Peyer's patch (tissue), 4 donors: ENCODE measurements at regions not wholly inside any gene's neighbourhood (a gene's known extent, or its start where the extent isn't known, plus 50 kb on each side); places are given as distances from the start of the nearest gene placed in this dataset.

Experiments used
- DNase-seq, 3 donors: peaks; one replicate each; pipeline ENCODE4 v3.0.0-alpha.2; 2017 to 2019
- H3K27ac ChIP-seq, 4 donors: fragments of 200-600 bp; sonication (generic); one replicate each; pipeline ENCODE4 v1.5.1; 2016 to 2019
- H3K27me3 ChIP-seq, 2 donors: fragments of 200-600 bp; sonication (generic); one replicate each; pipeline ENCODE4 v1.5.1; 2019
- H3K36me3 ChIP-seq, 3 donors: fragments of 200-600 bp; sonication (generic); one replicate each; pipeline ENCODE4 v1.5.1; 2016 to 2019
- H3K4me1 ChIP-seq, 4 donors: fragments of 200-600 bp; sonication (generic); one replicate each; pipeline ENCODE4 v1.5.1; 2016 to 2019
- H3K4me3 ChIP-seq, 4 donors: fragments of 200-600 bp; sonication (generic); 1 replicate in 3 of 4; 2 replicates in 1 of 4; pipeline ENCODE4 v1.5.1; 2016 to 2019; ENCODE audit warnings: mild to moderate bottlenecking in 1 of 4
- H3K9me3 ChIP-seq, 4 donors: fragments of 200-600 bp; sonication (generic); one replicate each; pipeline ENCODE4 v1.5.1; 2016 to 2019; ENCODE audit warnings: mild to moderate bottlenecking in 1 of 4
- CTCF ChIP-seq, 6 experiments: fragments of 450-650 bp in 4 of 6; fragments of 200-600 bp in 2 of 6; sonication (generic) in 1 of 6; IDR thresholded peaks; one replicate each; pipeline ENCODE4 v1.5.1; 2017 to 2019; ENCODE audit warnings: antibody characterized with exemption in 6 of 6, mild to moderate bottlenecking in 3 of 6, moderate library complexity in 1 of 6
- POLR2A ChIP-seq, 2 donors: fragments of 450-650 bp; IDR thresholded peaks; one replicate each; pipeline ENCODE4 v1.5.1; 2017; ENCODE audit warnings: antibody characterized with exemption in 2 of 2, mild to moderate bottlenecking in 2 of 2, moderate library complexity in 2 of 2

- Histone ChIP-seq H3K27me3 (no peaks in the 10 kb centered on the region), H3K27ac (no peak overlapping the region), H3K36me3 (no peaks in the 10 kb centered on the region), H3K4me3 (no peak overlapping the region), H3K4me1 (peaks cover 0 to 5% (median 0%) of the 10 kb centered on the region in 4 donors), H3K9me3 (no peaks in the 10 kb centered on the region)
- no peak for TF ChIP-seq CTCF (IDR thresholded peaks at IDR 0.05)
- no peak for TF ChIP-seq POLR2A (IDR thresholded peaks at IDR 0.05)
- no peak for DNase-seq
Measured at GRCh38 chr11:27280140-27280539, 82.9 kb downstream of the CCDC34 start.

DNA sequence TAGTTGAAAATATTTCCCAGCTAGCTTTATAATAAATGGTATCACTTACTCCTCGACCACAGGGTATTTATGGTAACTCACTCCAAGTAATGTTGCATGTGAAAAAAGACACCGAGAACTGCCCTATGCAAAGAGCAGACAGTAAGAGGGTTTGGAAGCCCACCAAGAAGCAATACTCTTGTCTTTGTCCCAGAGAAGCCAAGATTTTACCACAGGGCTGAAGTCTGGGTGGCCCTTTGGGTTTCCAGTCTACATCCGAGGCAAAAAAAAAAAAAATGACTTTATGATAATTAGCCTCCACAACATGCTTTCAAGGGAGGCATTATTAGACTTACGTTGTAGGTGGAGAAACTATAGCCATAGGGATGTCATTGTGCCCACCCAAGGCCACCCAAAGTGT is 83.6 kb downstream of the CCDC34 start:
- no peak overlapping the region for H3K4me3 ChIP-seq
- no peaks in the 10 kb centered on the region for H3K27me3 ChIP-seq
- H3K27ac ChIP-seq: no peak overlapping the region
- TF ChIP-seq CTCF (IDR thresholded peaks at IDR 0.05): no peak
- TF ChIP-seq POLR2A (IDR thresholded peaks at IDR 0.05): no peak
- no peaks in the 10 kb centered on the region for H3K9me3 ChIP-seq
- no peak for DNase-seq
- peaks cover 0 to 5% (median 0%) of the 10 kb centered on the region in 4 donors for H3K4me1 ChIP-seq
- H3K36me3 ChIP-seq: no peaks in the 10 kb centered on the region

DNA sequence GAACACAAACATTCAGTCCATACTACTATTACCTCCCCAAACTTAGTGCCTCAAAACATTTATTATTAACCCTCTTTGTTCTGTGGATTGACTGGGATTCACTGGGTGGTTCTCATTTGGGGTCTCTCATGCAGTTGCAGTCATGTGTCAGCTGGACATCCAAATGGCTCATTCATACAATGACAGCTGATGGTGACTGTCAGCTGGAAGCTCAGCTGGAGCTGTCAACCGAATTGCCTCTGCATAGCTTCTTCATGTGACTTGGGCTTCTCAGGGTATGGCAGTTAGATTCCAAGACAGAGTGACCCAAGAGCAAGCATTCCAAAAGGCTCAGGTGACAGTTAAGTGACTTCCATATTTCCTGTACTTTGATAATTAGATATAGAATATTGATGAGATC is 85.2 kb downstream of the CCDC34 start:
- Histone ChIP-seq H3K27me3 (no peaks in the 10 kb centered on the region), H3K4me1 (peaks cover 0 to 5% (median 0%) of the 10 kb centered on the region in 4 donors), H3K27ac (no peak overlapping the region), H3K36me3 (no peaks in the 10 kb centered on the region), H3K9me3 (no peaks in the 10 kb centered on the region), H3K4me3 (no peak overlapping the region)
- TF ChIP-seq CTCF (IDR thresholded peaks at IDR 0.05): no peak
- no peak for TF ChIP-seq POLR2A (IDR thresholded peaks at IDR 0.05)
- no peak for DNase-seq

GRCh38 chr11:27276141-27276540 is 86.9 kb downstream of the CCDC34 start:
- H3K4me3 ChIP-seq: no peak overlapping the region
- no peaks in the 10 kb centered on the region for H3K36me3 ChIP-seq
- H3K4me1 ChIP-seq: no peaks in the 10 kb centered on the region
- H3K27ac ChIP-seq: no peak overlapping the region
- TF ChIP-seq POLR2A (IDR thresholded peaks at IDR 0.05) (no peak), CTCF (IDR thresholded peaks at IDR 0.05) (no peak)
- H3K9me3 ChIP-seq: no peaks in the 10 kb centered on the region
- no peak for DNase-seq
- no peaks in the 10 kb centered on the region for H3K27me3 ChIP-seq

- Histone ChIP-seq H3K9me3 (no peaks in the 10 kb centered on the region), H3K27me3 (no peaks in the 10 kb centered on the region), H3K27ac (no peak overlapping the region), H3K36me3 (no peaks in the 10 kb centered on the region), H3K4me3 (no peak overlapping the region), H3K4me1 (no peaks in the 10 kb centered on the region)
- no peak for DNase-seq
- TF ChIP-seq POLR2A (IDR thresholded peaks at IDR 0.05) (no peak), CTCF (IDR thresholded peaks at IDR 0.05) (no peak)
Measured at GRCh38 chr11:27274854-27275395, 88.1 kb downstream of the CCDC34 start.

GRCh38 chr11:27266125-27266524 is 96.9 kb downstream of the CCDC34 start:
- Histone ChIP-seq H3K4me1 (no peaks in the 10 kb centered on the region), H3K9me3 (no peaks in the 10 kb centered on the region), H3K4me3 (no peak overlapping the region), H3K27me3 (no peaks in the 10 kb centered on the region), H3K36me3 (no peaks in the 10 kb centered on the region), H3K27ac (no peak overlapping the region)
- DNase-seq: no peak
- no peak for TF ChIP-seq POLR2A (IDR thresholded peaks at IDR 0.05)
- no peak for TF ChIP-seq CTCF (IDR thresholded peaks at IDR 0.05)
